ENCODE measurements at regions not wholly inside any gene's neighbourhood (a gene's known extent, or its start where the extent isn't known, plus 50 kb on each side); places are given as distances from the start of the nearest gene placed in this dataset.

GRCh38 chr18:51721996-51722395, 524.5 kb upstream of the MEX3C start:
- DNase-seq: no peak
- in situ Hi-C loops (cut with HindIII; ENCODE audit: low pct_ligation_motif_present, low pct_unique_long_range_greater_than_20kb, low sequenced_read_pairs): no loop called here

DNA sequence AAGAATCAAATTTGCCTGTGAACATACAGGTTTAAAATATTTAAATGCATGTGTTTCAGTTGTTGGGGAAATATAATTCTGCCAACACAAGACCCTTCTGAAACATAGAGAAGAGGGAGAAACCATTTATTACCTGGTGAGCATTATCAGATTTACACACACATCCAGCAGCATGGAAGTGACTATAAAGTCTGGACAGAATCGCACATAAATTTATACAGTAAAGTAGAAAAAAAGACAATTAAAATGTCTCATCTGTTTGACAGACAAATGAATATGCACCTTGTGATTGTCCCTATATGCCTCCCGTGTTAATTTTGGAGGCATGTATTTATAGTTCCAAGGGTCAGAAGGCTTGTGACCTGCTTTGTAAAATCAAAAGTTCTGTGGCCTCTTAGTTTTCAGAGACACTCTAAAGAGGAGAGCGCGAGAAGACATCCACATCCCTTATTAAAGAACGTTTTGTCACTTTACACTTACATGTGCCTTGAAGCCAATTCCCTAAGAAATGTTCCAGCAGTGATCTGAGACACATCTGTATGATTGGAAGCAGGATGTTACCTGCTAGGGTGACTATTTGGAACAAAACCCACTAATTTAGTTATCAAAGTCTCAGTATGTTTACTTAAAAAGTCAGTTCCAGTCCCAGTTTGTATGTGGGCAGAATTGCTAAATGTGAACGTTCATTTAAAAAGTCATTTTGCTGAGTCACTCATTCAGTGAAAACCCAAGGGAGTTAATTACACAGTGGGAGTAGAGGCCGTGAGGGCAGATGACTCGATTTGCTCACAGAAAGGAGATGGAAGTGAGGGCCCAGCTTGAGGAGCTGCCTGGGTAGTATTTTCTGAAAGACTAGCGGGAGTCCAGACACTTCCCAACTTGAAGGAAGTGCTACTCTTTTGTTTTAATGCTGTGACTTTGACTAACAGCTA, 527.6 kb upstream of the MEX3C start:
- DNase-seq: no peak

DNA sequence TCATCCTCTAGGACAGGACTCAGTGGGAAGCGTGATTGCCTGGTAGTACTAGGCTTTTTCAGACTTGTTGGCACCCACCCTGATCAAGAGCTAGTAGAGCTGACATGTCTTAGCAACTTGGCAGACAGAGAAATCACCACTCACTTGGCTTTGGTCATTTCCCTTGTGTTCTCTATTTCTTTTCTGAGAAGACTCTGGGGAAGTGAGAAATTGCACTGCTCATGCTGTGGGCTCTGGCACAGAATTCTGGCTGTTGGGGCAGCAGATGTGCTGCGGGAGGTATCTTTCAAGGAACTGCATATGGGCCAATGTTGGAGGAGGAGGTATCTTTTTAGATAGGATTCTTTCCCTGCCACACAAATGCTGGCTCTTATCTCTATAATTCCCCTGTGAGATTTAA, 529.1 kb upstream of the MEX3C start:
- in situ Hi-C loops (cut with HindIII; ENCODE audit: low pct_ligation_motif_present, low pct_unique_long_range_greater_than_20kb, low sequenced_read_pairs): no loop called here
- DNase-seq: no peak

More for the DNA sequence above, 527.6 kb upstream of the MEX3C start:
- in situ Hi-C loops (cut with HindIII; ENCODE audit: low pct_ligation_motif_present, low pct_unique_long_range_greater_than_20kb, low sequenced_read_pairs): no loop called here

DNA sequence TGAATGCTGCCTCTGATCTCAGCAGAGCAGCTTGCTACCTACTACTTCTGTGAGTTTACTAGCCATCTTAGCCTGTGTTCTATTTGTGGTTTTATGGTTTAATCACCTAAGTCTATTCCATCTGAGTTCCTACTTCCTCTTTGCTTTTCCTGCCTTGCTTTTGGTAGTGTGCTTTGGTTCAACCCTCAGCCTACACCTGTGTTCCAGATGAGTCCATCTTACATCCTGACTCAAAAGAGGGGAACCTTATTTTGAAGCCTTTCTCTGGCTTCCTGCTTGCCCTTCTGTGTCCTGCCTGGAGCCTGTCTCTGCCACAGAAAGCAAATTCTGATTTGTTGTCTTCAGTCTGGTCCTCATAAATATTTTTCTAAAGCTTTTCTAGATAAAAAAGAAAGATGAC, 530.3 kb upstream of the MEX3C start:
- no peak for DNase-seq
- in situ Hi-C loops (cut with HindIII; ENCODE audit: low pct_ligation_motif_present, low pct_unique_long_range_greater_than_20kb, low sequenced_read_pairs): no loop called here

GRCh38 chr18:51731070-51731469, 533.6 kb upstream of the MEX3C start:
- in situ Hi-C loops (cut with HindIII; ENCODE audit: low pct_ligation_motif_present, low pct_unique_long_range_greater_than_20kb, low sequenced_read_pairs): no loop called here

DNA sequence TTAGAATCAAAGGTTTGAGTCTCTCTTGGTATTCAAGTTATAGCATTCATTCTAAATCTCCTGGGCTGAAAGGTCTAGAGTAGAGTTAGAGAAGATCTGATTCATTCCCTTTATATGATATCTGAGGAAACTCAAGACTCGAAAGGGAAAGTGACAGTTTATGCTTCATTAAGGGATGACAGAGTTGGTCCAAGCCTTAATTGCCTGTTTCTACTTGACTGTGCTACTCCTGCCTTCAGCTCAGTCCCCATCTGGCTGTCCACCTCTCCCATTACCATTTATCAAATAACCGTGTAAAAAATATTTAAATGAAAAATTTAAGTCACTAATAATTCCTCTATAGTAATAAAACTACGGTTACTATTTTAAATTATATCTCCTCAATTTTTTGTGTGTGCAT, 537.1 kb upstream of the MEX3C start:
- no peak for DNase-seq
- in situ Hi-C loops (cut with HindIII; ENCODE audit: low pct_ligation_motif_present, low pct_unique_long_range_greater_than_20kb, low sequenced_read_pairs): no loop called here

More at GRCh38 chr18:51731070-51731469, 533.6 kb upstream of the MEX3C start:
- DNase-seq: no peak

- no peak for DNase-seq
- in situ Hi-C loops (cut with HindIII; ENCODE audit: low pct_ligation_motif_present, low pct_unique_long_range_greater_than_20kb, low sequenced_read_pairs): no loop called here
Measured at GRCh38 chr18:51739044-51739666, 541.7 kb upstream of the MEX3C start.

DNA sequence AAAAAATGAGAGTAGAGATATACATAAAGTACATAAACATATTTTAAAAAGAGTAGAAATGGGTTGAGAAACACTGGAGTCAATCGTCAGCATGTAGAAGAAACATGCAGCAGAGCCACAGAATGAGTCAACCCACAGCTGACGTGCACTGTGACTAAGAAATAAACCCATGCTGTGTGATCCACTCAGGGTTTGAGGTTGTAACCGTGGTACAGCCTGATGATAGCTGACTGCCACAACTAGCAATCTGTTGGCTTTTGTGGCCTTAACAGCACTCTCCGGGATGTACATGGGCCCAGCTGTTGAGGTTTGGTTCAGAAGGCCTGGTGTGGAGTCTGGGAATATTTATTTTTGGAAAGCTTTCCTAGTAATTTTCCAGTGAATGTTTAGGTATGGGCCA, 554.4 kb upstream of the MEX3C start:
- DNase-seq: no peak
- in situ Hi-C loops (cut with HindIII; ENCODE audit: low pct_ligation_motif_present, low pct_unique_long_range_greater_than_20kb, low sequenced_read_pairs): no loop called here

GRCh38 chr18:51753365-51754057, 556.0 kb upstream of the MEX3C start:
- in situ Hi-C loops (cut with HindIII; ENCODE audit: low pct_ligation_motif_present, low pct_unique_long_range_greater_than_20kb, low sequenced_read_pairs): no loop called here

DNA sequence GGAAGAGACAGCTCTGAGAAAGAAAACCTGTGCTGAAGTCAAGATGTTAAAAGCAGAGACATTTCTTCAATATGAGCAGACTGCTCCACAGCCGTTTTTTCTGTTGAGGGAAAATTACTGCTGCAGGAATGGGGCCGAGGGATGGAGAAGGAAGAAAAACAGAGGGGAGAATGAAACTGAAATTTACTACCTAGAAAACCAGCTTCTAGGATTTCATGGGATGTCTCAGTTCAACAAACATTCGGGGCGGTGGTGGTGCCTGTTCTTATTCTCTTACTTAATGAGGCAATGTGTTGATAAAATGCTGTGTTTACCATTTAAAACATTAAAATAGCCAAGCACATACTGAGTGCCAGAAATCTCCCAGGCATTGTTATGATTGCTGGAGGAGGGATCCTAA, 557.1 kb upstream of the MEX3C start:
- in situ Hi-C loops (cut with HindIII; ENCODE audit: low pct_ligation_motif_present, low pct_unique_long_range_greater_than_20kb, low sequenced_read_pairs): no loop called here
- no peak for DNase-seq

More at GRCh38 chr18:51753365-51754057, 556.0 kb upstream of the MEX3C start:
- DNase-seq: no peak

GRCh38 chr18:51757255-51757924, 559.9 kb upstream of the MEX3C start:
- in situ Hi-C loops (cut with HindIII; ENCODE audit: low pct_ligation_motif_present, low pct_unique_long_range_greater_than_20kb, low sequenced_read_pairs): no loop called here
- no peak for DNase-seq

DNA sequence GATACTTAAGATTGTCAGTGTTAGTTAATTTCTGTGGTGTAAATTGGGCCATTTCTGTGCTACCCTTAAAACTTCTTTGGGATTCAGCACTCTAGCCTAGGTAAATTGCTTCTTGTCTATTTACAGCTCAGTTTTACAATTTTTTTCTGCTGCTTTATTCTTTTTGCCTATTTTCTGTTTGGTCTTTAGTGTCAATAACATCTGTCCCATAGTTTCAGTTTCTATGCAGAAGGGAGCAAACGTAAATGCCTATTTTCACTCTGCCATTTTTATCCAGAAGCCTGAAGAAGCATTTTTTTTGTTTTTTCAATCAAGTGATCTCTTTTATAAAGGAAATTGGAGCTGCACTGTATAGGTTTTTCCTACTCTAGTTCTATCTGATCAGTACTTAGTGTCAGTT, 564.9 kb upstream of the MEX3C start:
- in situ Hi-C loops (cut with HindIII; ENCODE audit: low pct_ligation_motif_present, low pct_unique_long_range_greater_than_20kb, low sequenced_read_pairs): no loop called here
- DNase-seq: no peak

DNA sequence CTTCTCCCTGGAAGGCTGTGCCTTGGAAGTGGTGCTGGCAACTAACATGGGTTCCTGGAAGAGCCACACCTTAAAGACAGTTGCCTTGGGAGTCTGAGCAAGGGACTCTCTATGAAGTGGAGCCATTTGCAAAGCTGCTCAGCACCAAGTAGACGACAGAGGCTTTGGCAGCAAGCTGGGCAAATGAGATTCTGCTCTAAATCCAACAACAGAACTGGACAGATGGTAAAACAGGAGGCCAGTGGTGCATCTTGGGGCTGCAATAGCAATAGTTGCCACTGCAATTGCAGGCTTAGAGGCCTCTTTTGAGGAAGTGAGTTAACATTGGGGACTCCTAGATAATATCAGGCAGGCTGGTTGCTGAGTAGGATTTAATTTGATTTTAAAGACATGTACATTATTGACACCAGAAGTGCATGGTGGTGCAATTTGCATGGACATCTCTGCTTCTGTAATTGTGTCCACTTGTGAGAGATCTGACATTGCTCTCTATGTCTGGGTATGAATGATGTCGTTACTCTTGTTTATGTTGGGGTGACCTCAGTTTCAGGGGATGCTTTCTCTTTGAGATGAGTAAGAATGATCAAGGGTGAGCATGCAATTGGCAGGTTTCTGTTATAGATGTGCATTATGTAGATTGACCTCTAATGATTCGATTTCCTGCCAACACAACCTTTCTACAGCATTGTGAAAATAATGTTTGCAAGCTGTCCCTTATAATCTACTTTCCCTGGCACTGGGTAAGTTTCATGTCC, 568.3 kb upstream of the MEX3C start:
- in situ Hi-C loops (cut with HindIII; ENCODE audit: low pct_ligation_motif_present, low pct_unique_long_range_greater_than_20kb, low sequenced_read_pairs): no loop called here
- DNase-seq: no peak

DNA sequence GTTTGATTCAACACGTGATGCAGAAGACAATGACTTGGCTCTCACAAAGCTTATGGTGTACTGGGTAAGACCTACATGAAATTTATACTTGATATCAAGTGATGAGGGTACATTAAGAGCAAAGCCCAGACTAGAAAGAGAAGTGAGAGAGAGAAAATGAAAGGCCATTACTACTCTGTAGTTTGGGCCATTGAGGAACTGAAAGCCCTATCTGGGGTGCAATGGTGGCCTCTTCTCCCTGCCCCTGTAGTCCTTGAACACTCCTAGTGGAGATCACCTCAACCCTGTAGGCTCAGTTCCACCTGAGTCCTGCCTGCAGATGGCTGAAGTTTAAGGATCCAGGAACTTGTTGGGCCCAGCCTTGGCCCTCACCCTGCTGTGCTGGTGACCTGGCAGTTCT, 569.8 kb upstream of the MEX3C start:
- in situ Hi-C loops (cut with HindIII; ENCODE audit: low pct_ligation_motif_present, low pct_unique_long_range_greater_than_20kb, low sequenced_read_pairs): no loop called here
- no peak for DNase-seq

DNA sequence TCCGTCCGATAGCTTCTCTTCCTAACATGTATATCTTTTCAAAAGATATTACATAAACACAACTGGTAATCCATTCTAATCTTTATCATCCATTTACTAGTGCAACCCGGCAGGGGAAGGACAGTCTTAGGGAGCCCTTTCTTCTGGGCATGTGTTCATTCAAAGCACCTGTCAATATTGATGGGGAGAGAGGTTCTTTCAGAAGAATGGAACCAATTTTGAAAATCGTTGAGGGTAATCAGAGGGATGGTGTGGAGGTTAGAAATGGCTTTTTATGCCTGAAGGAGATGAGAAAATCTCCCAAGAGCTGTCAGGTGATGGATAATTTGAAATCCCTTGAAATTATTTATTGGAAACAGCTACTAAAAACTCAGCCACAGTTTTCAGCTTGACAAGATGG, 561.9 kb upstream of the DCC start:
- DNase-seq: no peak
- in situ Hi-C loops (cut with HindIII; ENCODE audit: low pct_ligation_motif_present, low pct_unique_long_range_greater_than_20kb, low sequenced_read_pairs): no loop called here

- in situ Hi-C loops (cut with HindIII; ENCODE audit: low pct_ligation_motif_present, low pct_unique_long_range_greater_than_20kb, low sequenced_read_pairs): no loop called here
- no peak for DNase-seq
Measured at GRCh38 chr18:51789871-51790270, 550.1 kb upstream of the DCC start.

GRCh38 chr18:51801514-51801913, 538.5 kb upstream of the DCC start:
- no peak for DNase-seq
- in situ Hi-C loops (cut with HindIII; ENCODE audit: low pct_ligation_motif_present, low pct_unique_long_range_greater_than_20kb, low sequenced_read_pairs): no loop called here

All from ACHN (cell line).